Sigmoid colon (tissue), 6 donors: ENCODE measurements at regions not wholly inside any gene's neighbourhood (a gene's known extent, or its start where the extent isn't known, plus 50 kb on each side); places are given as distances from the start of the nearest gene placed in this dataset.

Source experiments
- DNase-seq: peaks from one replicate; pipeline ENCODE4 v3.0.0-alpha.2; 2019
- H3K27ac ChIP-seq, 4 donors: fragments of 200-600 bp; sonication (generic); one replicate each; pipeline ENCODE4 v1.5.1; 2016 to 2019; ENCODE audit warnings: mild to moderate bottlenecking in 1 of 4
- H3K27me3 ChIP-seq, 3 donors: fragments of 200-600 bp; sonication (generic); one replicate each; pipeline ENCODE4 v1.5.1; 2019; ENCODE audit warnings: mild to moderate bottlenecking in 1 of 3
- H3K36me3 ChIP-seq, 4 donors: fragments of 200-600 bp; sonication (generic); one replicate each; pipeline ENCODE4 v1.5.1; 2016 to 2019
- H3K4me1 ChIP-seq, 4 donors: fragments of 200-600 bp; sonication (generic); one replicate each; pipeline ENCODE4 v1.5.1; 2017 to 2019
- H3K4me3 ChIP-seq, 4 donors: fragments of 200-600 bp; sonication (generic); one replicate each; pipeline ENCODE4 v1.5.1; 2017 to 2019; ENCODE audit warnings: mild to moderate bottlenecking in 2 of 4, moderate library complexity in 1 of 4
- H3K9me3 ChIP-seq, 4 donors: fragments of 200-600 bp in 3 of 4; sonication (generic) in 3 of 4; one replicate each; pipeline versions ENCODE4 v1.5.1 to v1.6.1; 2013 to 2019
- EP300 ChIP-seq, 4 donors: sonication (generic); formaldehyde crosslinking; IDR thresholded peaks; one replicate each; pipeline ENCODE4 v1.6.1; 2017; ENCODE audit warnings: antibody characterized with exemption in 4 of 4
- POLR2A ChIP-seq, 2 donors: fragments of 450-650 bp; IDR thresholded peaks; one replicate each; pipeline ENCODE4 v1.6.1; 2016; ENCODE audit warnings: antibody characterized with exemption in 2 of 2, mild to moderate bottlenecking in 2 of 2, moderate library complexity in 2 of 2
- POLR2AphosphoS5 ChIP-seq, 4 donors: sonication (generic); formaldehyde crosslinking; IDR thresholded peaks; one replicate each; pipeline ENCODE4 v1.6.1; 2017; ENCODE audit warnings: antibody characterized with exemption in 4 of 4
- WGBS, 2 donors: extraction: QIAGEN DNeasy Blood & Tissue Kit; methylation state at CpG; one replicate each; pipeline ENCODE4 v1.1.7; 2013; 5-methylcytosine and 5-hydroxymethylcytosine counted together
- intact Hi-C: fragments of 100-400 bp; cut with DNase I; formaldehyde crosslinking; loops from one replicate; pipeline ENCODE4 v1.15.1; 2023
- TF ChIP-seq, protein P1 (sequence below), 4 experiments: fragments of 450-650 bp in 3 of 4; fragments of 200-600 bp in 1 of 4; IDR thresholded peaks; one replicate each; pipeline ENCODE4 v1.5.1; 2016 to 2019; ENCODE audit warnings: antibody characterized with exemption in 4 of 4, mild to moderate bottlenecking in 3 of 4, moderate library complexity in 2 of 4
- donor health status: healthy with polysubstance abuse.
- donor health status: healthy.

DNA sequence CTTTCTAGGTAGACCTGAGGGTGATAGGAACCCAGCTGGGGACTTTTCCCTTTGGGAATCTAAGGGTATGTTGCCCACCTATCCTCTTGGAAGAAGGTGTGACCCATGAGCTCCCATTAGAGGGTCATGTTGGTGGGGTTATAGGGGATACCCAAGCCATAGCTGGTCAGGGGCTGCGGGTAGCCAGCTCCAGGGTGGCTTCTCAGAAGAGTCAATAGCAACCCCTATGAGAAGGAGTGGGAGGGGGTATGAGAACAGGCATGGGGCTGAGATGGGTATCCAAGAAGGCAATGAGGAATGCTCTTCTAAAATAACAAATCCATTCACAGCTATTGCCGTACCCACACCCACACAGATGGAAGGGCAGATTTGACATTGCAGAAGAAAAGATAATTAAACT, 217.8 kb downstream of the UACA start:
- no peak for DNase-seq
- Histone ChIP-seq H3K4me1 (no peaks in the 10 kb centered on the region), H3K27ac (no peak overlapping the region), H3K27me3 (no peaks in the 10 kb centered on the region), H3K36me3 (no peaks in the 10 kb centered on the region), H3K9me3 (no peaks in the 10 kb centered on the region), H3K4me3 (no peak overlapping the region)
- intact Hi-C loops = no loop called here
- TF ChIP-seq, protein P1, sequence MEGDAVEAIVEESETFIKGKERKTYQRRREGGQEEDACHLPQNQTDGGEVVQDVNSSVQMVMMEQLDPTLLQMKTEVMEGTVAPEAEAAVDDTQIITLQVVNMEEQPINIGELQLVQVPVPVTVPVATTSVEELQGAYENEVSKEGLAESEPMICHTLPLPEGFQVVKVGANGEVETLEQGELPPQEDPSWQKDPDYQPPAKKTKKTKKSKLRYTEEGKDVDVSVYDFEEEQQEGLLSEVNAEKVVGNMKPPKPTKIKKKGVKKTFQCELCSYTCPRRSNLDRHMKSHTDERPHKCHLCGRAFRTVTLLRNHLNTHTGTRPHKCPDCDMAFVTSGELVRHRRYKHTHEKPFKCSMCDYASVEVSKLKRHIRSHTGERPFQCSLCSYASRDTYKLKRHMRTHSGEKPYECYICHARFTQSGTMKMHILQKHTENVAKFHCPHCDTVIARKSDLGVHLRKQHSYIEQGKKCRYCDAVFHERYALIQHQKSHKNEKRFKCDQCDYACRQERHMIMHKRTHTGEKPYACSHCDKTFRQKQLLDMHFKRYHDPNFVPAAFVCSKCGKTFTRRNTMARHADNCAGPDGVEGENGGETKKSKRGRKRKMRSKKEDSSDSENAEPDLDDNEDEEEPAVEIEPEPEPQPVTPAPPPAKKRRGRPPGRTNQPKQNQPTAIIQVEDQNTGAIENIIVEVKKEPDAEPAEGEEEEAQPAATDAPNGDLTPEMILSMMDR (IDR thresholded peaks at IDR 0.05) = no peak
- no peak for TF ChIP-seq POLR2A (IDR thresholded peaks at IDR 0.05)
- TF ChIP-seq POLR2AphosphoS5 (IDR thresholded peaks at IDR 0.05) = no peak
- no peak for TF ChIP-seq EP300 (IDR thresholded peaks at IDR 0.05)
- WGBS, 2 donors = 94 to 95% methylated on average over 2 of the region's 2 CpGs

GRCh38 chr15:70541511-70541910, 221.8 kb downstream of the UACA start:
- Histone ChIP-seq H3K27me3 (no peaks in the 10 kb centered on the region), H3K27ac (no peak overlapping the region), H3K36me3 (no peaks in the 10 kb centered on the region), H3K4me3 (no peak overlapping the region), H3K9me3 (no peaks in the 10 kb centered on the region), H3K4me1 (no peaks in the 10 kb centered on the region)
- 89 to 94% methylated on average over 1 of the region's 1 CpG for WGBS, 2 donors
- intact Hi-C loops = no loop called here
- TF ChIP-seq POLR2A (IDR thresholded peaks at IDR 0.05) (no peak), EP300 (IDR thresholded peaks at IDR 0.05) (no peak), POLR2AphosphoS5 (IDR thresholded peaks at IDR 0.05) (no peak)
- TF ChIP-seq, protein P1 (IDR thresholded peaks at IDR 0.05) = no peak
- DNase-seq = peak; percentile 24

- peak; percentile 49 for DNase-seq
- 82 to 85% methylated on average over 12 of the region's 12 CpGs for WGBS, 2 donors
- Histone ChIP-seq H3K27me3 (no peaks in the 10 kb centered on the region), H3K9me3 (no peaks in the 10 kb centered on the region), H3K4me1 (no peaks in the 10 kb centered on the region), H3K36me3 (no peaks in the 10 kb centered on the region), H3K27ac (no peak overlapping the region), H3K4me3 (no peak overlapping the region)
- intact Hi-C loops = no loop called here
- no peak for TF ChIP-seq POLR2A (IDR thresholded peaks at IDR 0.05)
- no peak for TF ChIP-seq POLR2AphosphoS5 (IDR thresholded peaks at IDR 0.05)
- TF ChIP-seq, protein P1 (IDR thresholded peaks at IDR 0.05) = no peak
- no peak for TF ChIP-seq EP300 (IDR thresholded peaks at IDR 0.05)
These were observed 223.3 kb downstream of the UACA start for GRCh38 chr15:70539912-70540530.

DNA sequence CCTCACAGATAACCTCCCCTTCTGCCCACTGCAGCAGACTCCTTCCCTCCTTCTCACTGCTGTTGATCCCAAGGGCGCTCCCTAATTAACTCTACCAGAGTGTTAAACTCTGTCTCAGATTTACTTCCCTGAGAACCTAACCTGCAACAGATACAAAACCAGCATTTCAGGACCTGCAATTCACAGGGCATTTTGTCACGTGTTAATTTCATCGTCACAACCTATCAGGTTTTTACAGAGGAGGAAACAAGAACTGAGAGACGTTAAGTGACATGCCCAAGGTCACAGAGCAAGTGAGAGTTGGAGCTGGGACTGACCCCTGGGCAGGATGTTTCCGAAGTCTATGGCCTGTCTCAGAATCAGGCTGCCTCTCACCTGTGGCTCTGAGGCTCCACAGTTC, 223.9 kb downstream of the UACA start:
- H3K36me3 ChIP-seq = no peaks in the 10 kb centered on the region
- WGBS, 2 donors = 55 to 86% methylated on average over 5 of the region's 5 CpGs
- TF ChIP-seq, protein P1 (IDR thresholded peaks at IDR 0.05) = no peak
- TF ChIP-seq POLR2A (IDR thresholded peaks at IDR 0.05) = no peak
- no peak for TF ChIP-seq EP300 (IDR thresholded peaks at IDR 0.05)
- no peak for TF ChIP-seq POLR2AphosphoS5 (IDR thresholded peaks at IDR 0.05)
- H3K4me1 ChIP-seq = no peaks in the 10 kb centered on the region
- intact Hi-C loops = no loop called here
- H3K27me3 ChIP-seq = no peaks in the 10 kb centered on the region
- no peak overlapping the region for H3K4me3 ChIP-seq
- no peak for DNase-seq
- no peaks in the 10 kb centered on the region for H3K9me3 ChIP-seq
- H3K27ac ChIP-seq = no peak overlapping the region

- DNase-seq = no peak
These were observed 225.1 kb downstream of the UACA start for GRCh38 chr15:70538278-70538677.

More at GRCh38 chr15:70538278-70538677, 225.1 kb downstream of the UACA start:
- Histone ChIP-seq H3K27ac (no peak overlapping the region), H3K36me3 (no peaks in the 10 kb centered on the region), H3K4me3 (no peak overlapping the region), H3K4me1 (no peaks in the 10 kb centered on the region), H3K9me3 (no peaks in the 10 kb centered on the region), H3K27me3 (no peaks in the 10 kb centered on the region)
- intact Hi-C loops = no loop called here
- TF ChIP-seq, protein P1 (IDR thresholded peaks at IDR 0.05) = no peak
- TF ChIP-seq POLR2A (IDR thresholded peaks at IDR 0.05) (no peak), EP300 (IDR thresholded peaks at IDR 0.05) (no peak), POLR2AphosphoS5 (IDR thresholded peaks at IDR 0.05) (no peak)
